ENCODE measurements at regions not wholly inside any gene's neighbourhood (a gene's known extent, or its start where the extent isn't known, plus 50 kb on each side); places are given as distances from the start of the nearest gene placed in this dataset.

GRCh38 chr5:1667648-1668140 lies 131.9 kb downstream of the MRPL36 start:
- DNase-seq (ENCODE audit: low spot score) = no peak

GRCh38 chr5:1666812-1667588 lies 132.6 kb downstream of the MRPL36 start:
- peak; percentile 13 for DNase-seq (ENCODE audit: low spot score)

GRCh38 chr5:1666221-1666620 lies 133.4 kb downstream of the MRPL36 start:
- no peak for DNase-seq (ENCODE audit: low spot score)

GRCh38 chr5:1665803-1666202 lies 133.8 kb downstream of the MRPL36 start:
- no peak for DNase-seq (ENCODE audit: low spot score)

GRCh38 chr5:1665231-1665630 lies 134.4 kb downstream of the MRPL36 start:
- DNase-seq (ENCODE audit: low spot score) = no peak

- DNase-seq (ENCODE audit: low spot score) = no peak
Observed at GRCh38 chr5:1663186-1663585, 136.5 kb downstream of the MRPL36 start.

GRCh38 chr5:1662559-1663085 lies 137.0 kb downstream of the MRPL36 start:
- DNase-seq (ENCODE audit: low spot score) = no peak

GRCh38 chr5:1661831-1662558 lies 137.6 kb downstream of the MRPL36 start:
- DNase-seq (ENCODE audit: low spot score) = no peak

- DNase-seq (ENCODE audit: low spot score) = no peak
Observed at GRCh38 chr5:1661311-1661710, 137.6 kb upstream of the LPCAT1 start.

- no peak for DNase-seq (ENCODE audit: low spot score)
Observed at GRCh38 chr5:1660511-1660910, 136.8 kb upstream of the LPCAT1 start.

GRCh38 chr5:1660001-1660400 lies 136.2 kb upstream of the LPCAT1 start:
- DNase-seq (ENCODE audit: low spot score) = no peak

GRCh38 chr5:1659100-1659981 lies 135.6 kb upstream of the LPCAT1 start:
- DNase-seq (ENCODE audit: low spot score) = no peak

GRCh38 chr5:1658665-1659064 lies 134.9 kb upstream of the LPCAT1 start:
- DNase-seq (ENCODE audit: low spot score) = no peak

- DNase-seq (ENCODE audit: low spot score) = no peak
Observed at GRCh38 chr5:1657161-1657741, 133.5 kb upstream of the LPCAT1 start.

- no peak for DNase-seq (ENCODE audit: low spot score)
Observed at GRCh38 chr5:1656271-1656975, 132.7 kb upstream of the LPCAT1 start.

- no peak for DNase-seq (ENCODE audit: low spot score)
Observed at GRCh38 chr5:1655496-1656270, 131.9 kb upstream of the LPCAT1 start.

GRCh38 chr5:1654786-1655495 lies 131.2 kb upstream of the LPCAT1 start:
- DNase-seq (ENCODE audit: low spot score) = no peak

- DNase-seq (ENCODE audit: low spot score) = peak; percentile 21
Observed at GRCh38 chr5:1653698-1654651, 130.2 kb upstream of the LPCAT1 start.

Data from CD4-positive, alpha-beta T cell treated with Interleukin-15 for 4 hours (primary cell).